Fibroblast of skin of abdomen (primary cell): ENCODE measurements at regions not wholly inside any gene's neighbourhood (a gene's known extent, or its start where the extent isn't known, plus 50 kb on each side); places are given as distances from the start of the nearest gene placed in this dataset.
"Not testable (repeated sequence)": the region's sequence is repeated elsewhere in the genome, so short reads cannot be mapped to it uniquely, and the experiment has no call there.

Experiments used
- DNase-seq: peaks from one replicate; pipeline ENCODE4 v3.0.0-alpha.2; 2013

DNA sequence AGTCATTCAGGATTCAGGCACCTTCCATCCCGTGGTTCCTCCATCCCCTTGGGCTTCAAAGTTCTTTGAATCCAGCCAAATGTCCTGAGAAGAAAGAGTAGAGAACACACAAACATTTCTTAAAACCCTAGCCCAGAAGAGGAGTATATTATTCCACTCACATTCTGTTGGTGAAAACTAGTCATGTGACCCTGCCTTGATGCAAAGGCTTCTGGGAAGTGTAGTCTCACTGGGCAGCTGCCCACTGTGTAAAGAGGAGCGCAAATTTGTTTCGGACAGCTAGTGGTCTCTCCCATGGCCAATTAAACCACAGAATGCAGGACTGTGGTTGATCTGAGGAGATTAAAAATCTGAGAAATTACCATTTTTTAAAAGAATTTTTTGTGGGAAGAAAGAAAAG is 304.4 kb downstream of the SUCLA2 start:
- DNase-seq, result no peak

DNA sequence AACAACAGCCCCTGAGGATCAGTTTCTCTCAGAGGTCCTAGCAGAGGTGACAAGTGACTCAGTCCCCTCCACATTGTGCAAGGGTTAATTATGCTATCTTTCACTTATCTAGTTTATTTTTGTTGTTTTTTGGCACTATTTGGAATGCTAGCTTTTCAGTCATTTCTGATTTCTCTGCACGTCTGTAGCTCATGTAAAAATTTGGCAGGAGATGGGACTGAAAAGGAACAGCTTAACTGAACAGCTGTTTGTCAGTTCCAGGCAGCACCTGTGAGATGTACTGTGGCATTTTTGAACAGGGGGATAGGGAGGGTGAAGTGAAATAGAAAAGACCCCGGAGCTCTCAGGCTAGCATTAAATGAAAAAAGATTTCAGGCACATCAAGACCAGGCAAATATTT is 313.5 kb downstream of the SUCLA2 start:
- DNase-seq, result no peak

- not testable (repeated sequence) for DNase-seq
These were observed 315.9 kb downstream of the SUCLA2 start for GRCh38 chr13:47685156-47685555.

GRCh38 chr13:47680748-47681147 is 320.3 kb downstream of the SUCLA2 start:
- peak; percentile 61 for DNase-seq

DNA sequence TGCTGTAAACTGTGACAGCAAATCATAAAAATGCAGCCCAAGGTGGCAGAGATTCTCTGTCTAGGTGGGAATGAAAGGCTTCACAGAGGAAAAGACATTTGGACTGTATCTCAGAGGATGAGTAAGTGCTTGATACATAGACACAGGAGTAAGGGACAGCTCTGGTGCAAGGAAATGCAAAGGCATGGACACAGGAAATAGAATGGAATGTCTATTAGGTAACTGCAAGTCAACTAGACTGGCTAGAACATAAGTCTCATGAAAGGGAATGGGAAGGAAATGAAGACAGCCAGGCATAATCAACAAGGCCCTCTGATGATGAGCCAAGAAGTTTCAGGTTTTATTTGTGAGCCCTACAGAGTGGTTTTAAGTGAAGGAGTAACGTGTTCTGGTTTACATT is 321.7 kb downstream of the SUCLA2 start:
- DNase-seq, result peak; percentile 75

- DNase-seq, result peak; percentile 74
These were observed 322.7 kb downstream of the SUCLA2 start for GRCh38 chr13:47678201-47678968.

- no peak for DNase-seq
These were observed 325.2 kb downstream of the SUCLA2 start for GRCh38 chr13:47675871-47676270.

- peak; percentile 94 for DNase-seq
These were observed 327.8 kb downstream of the SUCLA2 start for GRCh38 chr13:47673009-47673850.

GRCh38 chr13:47672245-47673008 is 328.6 kb downstream of the SUCLA2 start:
- DNase-seq, result peak; percentile 66

DNA sequence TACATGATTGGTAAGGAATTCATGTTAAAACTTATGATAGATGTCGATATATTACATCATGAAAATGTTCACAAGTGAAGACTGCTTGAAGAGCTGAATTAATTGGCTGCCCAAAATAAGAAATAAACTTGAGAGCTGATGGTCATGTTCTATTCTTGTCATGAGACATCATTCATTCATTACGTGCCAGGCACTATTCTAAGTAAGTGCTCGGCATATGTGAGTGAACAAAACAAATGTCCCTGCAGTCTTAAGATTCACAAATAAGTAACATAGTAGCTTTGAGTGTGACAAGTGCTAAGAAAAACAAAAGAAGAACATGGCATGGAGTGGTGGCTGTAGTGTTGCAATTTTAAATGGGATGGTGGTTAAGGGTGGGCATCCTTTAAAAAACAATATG is 329.3 kb downstream of the SUCLA2 start:
- DNase-seq, result no peak

- DNase-seq, result no peak
These were observed 336.0 kb downstream of the SUCLA2 start for GRCh38 chr13:47665043-47665442.

- DNase-seq, result peak; percentile 91
These were observed 340.0 kb downstream of the SUCLA2 start for GRCh38 chr13:47661076-47661475.

DNA sequence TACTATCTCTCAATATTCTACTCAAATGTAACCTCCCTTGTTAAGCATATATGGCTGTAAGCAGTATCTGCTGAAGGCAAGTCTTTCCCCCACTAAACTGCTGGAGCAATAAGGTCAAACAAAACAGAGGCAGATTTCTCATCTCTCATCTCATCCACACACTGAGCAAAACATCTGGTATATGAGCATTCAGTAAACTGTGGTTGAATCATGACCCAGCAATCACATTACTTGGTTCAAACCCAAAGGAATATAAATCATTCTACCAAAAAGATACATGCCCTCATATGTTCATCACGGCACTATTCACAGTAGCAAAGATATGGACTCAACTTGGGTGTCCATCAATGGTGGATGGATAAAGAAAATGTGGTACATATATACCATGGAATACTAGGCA is 344.4 kb downstream of the SUCLA2 start:
- DNase-seq, result no peak

DNA sequence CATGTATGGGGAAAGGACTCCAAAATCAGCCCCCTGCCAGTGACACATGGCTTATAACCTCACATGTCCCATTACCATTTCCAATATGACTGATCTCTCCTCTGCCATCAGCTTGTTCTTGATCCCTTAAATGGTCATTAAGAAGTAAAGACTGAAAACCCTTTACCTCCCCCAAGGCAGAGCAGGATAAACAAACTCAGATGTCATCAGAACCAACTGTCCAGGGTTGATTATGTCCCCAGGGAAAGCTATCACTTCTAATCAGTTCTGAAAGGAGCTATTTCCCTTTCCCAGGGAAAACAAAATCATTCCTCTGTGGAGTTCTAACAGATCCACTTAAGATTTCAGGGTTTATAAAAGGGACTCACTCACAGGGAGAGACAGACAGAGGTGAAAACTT is 350.9 kb downstream of the SUCLA2 start:
- no peak for DNase-seq

GRCh38 chr13:47647001-47647400 is 354.1 kb downstream of the SUCLA2 start:
- no peak for DNase-seq

- no peak for DNase-seq
These were observed 354.8 kb downstream of the SUCLA2 start for GRCh38 chr13:47646298-47646697.

DNA sequence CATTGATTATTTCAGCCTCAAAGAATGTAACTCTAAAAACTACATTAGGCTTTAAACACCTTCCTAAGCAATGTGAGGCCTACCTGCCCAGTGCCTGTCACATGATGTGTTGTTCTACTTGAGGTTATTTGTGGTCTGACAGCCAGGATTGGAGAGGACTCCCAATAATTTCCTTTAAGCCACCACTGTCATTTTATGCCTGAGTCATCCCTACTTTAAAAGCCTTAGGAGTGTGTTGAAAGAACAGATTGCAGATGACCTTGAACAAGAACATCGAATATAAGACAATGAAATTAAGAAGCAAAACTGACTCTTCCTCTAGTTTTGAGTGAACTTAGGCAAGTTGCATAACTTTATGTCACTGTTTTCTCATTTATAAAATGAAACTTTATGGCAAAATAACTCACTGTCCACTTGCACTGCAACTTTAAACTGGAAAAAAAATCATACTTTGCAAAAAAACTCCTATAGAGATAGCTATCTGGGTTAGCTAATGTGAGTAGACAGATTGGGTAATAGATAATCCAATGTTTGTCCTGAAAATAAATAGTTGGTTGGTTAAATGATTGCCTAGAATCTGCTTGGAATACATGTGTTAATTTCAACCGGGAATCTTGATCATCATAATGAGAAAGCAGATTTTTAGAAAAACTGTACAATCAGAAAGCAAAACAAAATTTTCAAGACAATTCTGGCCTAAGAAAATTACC is 361.2 kb downstream of the SUCLA2 start:
- DNase-seq, result no peak

GRCh38 chr13:47638627-47639026 is 362.4 kb downstream of the SUCLA2 start:
- DNase-seq, result no peak

GRCh38 chr13:47632311-47632710 is 368.8 kb downstream of the SUCLA2 start:
- no peak for DNase-seq

- DNase-seq, result peak; percentile 79
These were observed 372.4 kb downstream of the SUCLA2 start for GRCh38 chr13:47628666-47629065.

DNA sequence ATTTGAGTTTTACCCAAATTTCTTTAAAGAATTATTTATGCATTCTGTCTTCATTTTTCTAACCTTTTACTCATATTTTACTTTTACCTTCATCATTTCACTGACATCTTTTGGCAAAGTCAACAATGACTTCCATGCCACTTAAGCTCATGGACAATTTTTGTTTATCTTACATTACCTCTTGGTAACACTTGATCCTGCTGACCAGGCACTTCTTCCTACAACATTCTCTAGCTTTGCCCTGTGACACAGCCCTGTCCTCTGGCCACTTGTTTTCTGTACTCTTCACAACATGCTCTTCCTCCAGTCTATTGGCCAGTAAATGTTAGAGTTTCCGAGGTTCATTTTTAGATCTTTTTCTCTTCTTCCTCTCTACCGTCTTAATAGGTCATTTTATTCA is 377.2 kb downstream of the SUCLA2 start:
- no peak for DNase-seq

DNA sequence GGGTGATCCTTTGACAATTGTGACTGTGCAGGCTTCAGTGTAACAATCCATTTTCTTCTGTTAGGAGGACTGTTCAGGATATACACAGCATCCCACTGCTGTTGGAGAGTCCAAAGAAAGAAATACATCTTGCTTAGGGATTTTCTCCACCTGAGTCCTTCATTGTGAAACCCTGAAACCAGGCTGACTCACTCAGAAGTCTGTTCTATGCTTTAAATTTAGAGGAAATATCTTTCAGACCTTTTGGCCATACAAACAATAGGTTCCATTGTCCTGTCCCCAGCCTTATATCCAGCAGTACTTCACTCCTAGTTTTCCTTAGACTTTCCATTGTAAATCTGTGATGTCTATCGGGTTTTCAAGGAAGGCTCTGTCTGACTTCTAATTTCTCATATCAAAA is 379.1 kb downstream of the SUCLA2 start:
- no peak for DNase-seq
